RWPE2 (cell line): ENCODE measurements at regions not wholly inside any gene's neighbourhood (a gene's known extent, or its start where the extent isn't known, plus 50 kb on each side); places are given as distances from the start of the nearest gene placed in this dataset.
"Not testable (repeated sequence)": the region's sequence is repeated elsewhere in the genome, so short reads cannot be mapped to it uniquely, and the experiment has no call there.

Source experiments
- ATAC-seq: fragments of 200-7000 bp; cut with Tn5 transposase; 3 replicates; pipeline ENCODE4 v1.9.1; 2021; ENCODE audit warnings: low read depth
- DNase-seq: peaks from one replicate; pipeline ENCODE4 v3.0.0-alpha.2; 2020; ENCODE audit warnings: low spot score
- H3K27ac ChIP-seq: fragments of 450-650 bp; 2 replicates; pipeline ENCODE4 v1.5.1; 2017; ENCODE audit warnings: mild to moderate bottlenecking; ENCODE audit not compliant: poor library complexity, severe bottlenecking
- H3K27me3 ChIP-seq: fragments of 250-450 bp; sonication (Bioruptor Pico); 2 replicates; pipeline ENCODE4 v1.5.1; 2021; ENCODE audit warnings: mild to moderate bottlenecking, moderate library complexity; ENCODE audit not compliant: insufficient read depth, poor library complexity, severe bottlenecking
- H3K36me3 ChIP-seq: fragments of 250-450 bp; sonication (Bioruptor Pico); 2 replicates; pipeline ENCODE4 v1.5.1; 2020; ENCODE audit warnings: low read depth, mild to moderate bottlenecking, moderate library complexity
- H3K4me1 ChIP-seq: fragments of 250-450 bp; sonication (Bioruptor Pico); 2 replicates; pipeline ENCODE4 v1.5.1; 2021; ENCODE audit warnings: mild to moderate bottlenecking, moderate library complexity; ENCODE audit not compliant: insufficient read depth, poor library complexity, severe bottlenecking
- H3K4me3 ChIP-seq: fragments of 250-450 bp; sonication (Bioruptor Pico); 2 replicates; pipeline ENCODE4 v1.5.1; 2021; ENCODE audit warnings: mild to moderate bottlenecking, moderate library complexity; ENCODE audit not compliant: severe bottlenecking
- H3K9me3 ChIP-seq: fragments of 250-450 bp; sonication (Bioruptor Pico); 2 replicates; pipeline ENCODE4 v1.5.1; 2021; ENCODE audit warnings: mild to moderate bottlenecking, moderate library complexity; ENCODE audit not compliant: severe bottlenecking
- CTCF ChIP-seq: fragments of 450-650 bp; IDR thresholded peaks from one replicate; pipeline ENCODE4 v1.5.1; 2017; ENCODE audit warnings: mild to moderate bottlenecking, moderate library complexity; ENCODE audit not compliant: poor library complexity, severe bottlenecking

GRCh38 chr14:43735932-43736331, 771.2 kb downstream of the FSCB start:
- Histone ChIP-seq H3K27ac (no peak overlapping the region), H3K4me3 (no peak overlapping the region), H3K36me3 (no peaks in the 10 kb centered on the region), H3K4me1 (no peaks in the 10 kb centered on the region), H3K9me3 (peaks cover 2% of the 10 kb centered on the region), H3K27me3 (peaks cover 10% of the 10 kb centered on the region)
- ATAC-seq (no peak), DNase-seq (no peak)
- TF ChIP-seq CTCF, result no peak

DNA sequence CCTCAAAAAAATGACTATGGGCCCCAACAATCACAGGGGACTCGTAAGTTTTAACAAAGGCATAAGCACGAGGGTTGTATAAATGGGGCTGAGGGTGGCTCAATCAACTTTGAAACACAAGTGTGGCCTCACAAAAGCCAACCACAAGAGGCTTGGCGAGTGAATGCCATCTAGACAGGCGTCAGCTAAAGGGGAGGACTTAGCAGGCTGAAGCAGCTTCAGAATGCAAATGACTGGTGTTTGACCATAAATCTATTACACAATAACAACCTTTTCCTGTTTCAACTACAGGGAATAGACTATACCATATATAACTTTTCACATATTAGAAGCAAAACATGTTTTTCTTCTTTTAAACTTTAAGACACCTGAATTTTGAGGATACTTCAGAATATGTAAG, 777.9 kb downstream of the FSCB start:
- H3K4me3 ChIP-seq, result no peak overlapping the region
- no peaks in the 10 kb centered on the region for H3K4me1 ChIP-seq
- H3K27ac ChIP-seq, result no peak overlapping the region
- peaks cover 2% of the 10 kb centered on the region for H3K9me3 ChIP-seq
- no peaks in the 10 kb centered on the region for H3K36me3 ChIP-seq
- no peak for TF ChIP-seq CTCF
- H3K27me3 ChIP-seq, result peaks cover 7% of the 10 kb centered on the region
- no peak for ATAC-seq
- no peak for DNase-seq

DNA sequence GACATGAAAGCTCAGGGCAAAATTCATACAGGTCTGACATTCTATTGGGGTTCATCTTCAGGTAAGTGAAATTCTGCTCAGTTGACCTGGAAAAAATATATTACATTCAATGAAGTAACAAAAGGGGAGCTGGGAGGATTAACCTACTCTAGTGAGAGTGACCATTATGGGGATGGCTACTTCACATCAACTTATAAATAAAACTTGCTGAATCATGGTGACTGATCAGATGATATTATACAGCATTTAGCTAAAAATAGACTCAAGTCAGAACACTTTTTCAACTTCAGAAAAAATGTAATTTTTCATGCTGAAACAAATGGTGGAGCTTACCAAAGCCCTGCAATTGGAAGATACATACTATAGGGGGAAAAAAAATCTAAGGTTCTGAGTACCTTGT, 800.2 kb downstream of the FSCB start:
- ATAC-seq (no peak), DNase-seq (no peak)
- Histone ChIP-seq H3K36me3 (no peaks in the 10 kb centered on the region), H3K27me3 (peaks cover 10% of the 10 kb centered on the region), H3K27ac (no peak overlapping the region), H3K4me1 (no peaks in the 10 kb centered on the region), H3K4me3 (no peak overlapping the region), H3K9me3 (no peaks in the 10 kb centered on the region)
- no peak for TF ChIP-seq CTCF

DNA sequence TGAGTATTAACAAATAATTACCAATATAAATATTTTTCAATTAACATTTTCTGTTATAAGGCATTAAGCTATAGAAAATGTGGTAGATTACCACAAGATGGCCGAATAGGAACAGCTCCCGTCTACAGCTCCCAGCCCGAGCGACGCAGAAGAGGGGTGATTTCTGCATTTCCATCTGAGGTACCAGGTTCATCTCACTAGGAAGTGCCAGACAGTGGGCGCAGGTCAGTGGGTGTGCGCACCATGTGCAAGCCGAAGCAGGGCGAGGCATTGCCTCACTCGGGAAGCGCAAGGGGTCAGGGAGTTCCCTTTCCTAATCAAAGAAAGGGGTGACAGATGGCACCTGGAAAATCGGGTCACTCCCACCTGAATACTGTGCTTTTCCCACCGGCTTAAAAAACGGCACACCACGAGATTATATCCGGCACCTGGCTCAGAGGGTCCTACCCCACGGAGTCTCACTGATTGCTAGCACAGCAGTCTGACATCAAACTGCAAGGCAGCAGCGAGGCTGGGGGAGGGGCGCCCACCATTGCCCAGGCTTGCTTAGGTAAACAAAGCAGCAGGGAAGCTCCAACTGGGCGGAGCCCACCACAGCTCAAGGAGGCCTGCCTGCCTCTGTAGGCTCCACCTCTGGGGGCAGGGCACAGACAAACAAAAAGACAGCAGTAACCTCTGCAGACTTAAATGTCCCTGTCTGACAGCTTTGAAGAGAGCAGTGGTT, 808.4 kb downstream of the FSCB start:
- ATAC-seq, DNase-seq, H3K27ac ChIP-seq, H3K36me3 ChIP-seq, H3K9me3 ChIP-seq, H3K4me1 ChIP-seq, H3K27me3 ChIP-seq, H3K4me3 ChIP-seq: not testable (repeated sequence)

- ATAC-seq (no peak), DNase-seq (no peak)
- H3K27ac ChIP-seq, result no peak overlapping the region
- no peak overlapping the region for H3K4me3 ChIP-seq
- H3K4me1 ChIP-seq, result no peaks in the 10 kb centered on the region
- H3K36me3 ChIP-seq, result no peaks in the 10 kb centered on the region
- TF ChIP-seq CTCF, result peak; percentile 14
- H3K9me3 ChIP-seq, result no peaks in the 10 kb centered on the region
- H3K27me3 ChIP-seq, result no peaks in the 10 kb centered on the region
These were observed 810.1 kb downstream of the FSCB start for GRCh38 chr14:43697003-43697402.
